ENCODE measurements at regions not wholly inside any gene's neighbourhood (a gene's known extent, or its start where the extent isn't known, plus 50 kb on each side); places are given as distances from the start of the nearest gene placed in this dataset.

- WGBS, 2 experiments (ENCODE audit: insufficient coverage in 1 of 2, insufficient read length in 1 of 2), result 89 to 93% methylated on average over 10 to 11 of the region's 11 CpGs
These were observed 159.6 kb upstream of the TBCA start for GRCh38 chr5:77935506-77936364.

DNA sequence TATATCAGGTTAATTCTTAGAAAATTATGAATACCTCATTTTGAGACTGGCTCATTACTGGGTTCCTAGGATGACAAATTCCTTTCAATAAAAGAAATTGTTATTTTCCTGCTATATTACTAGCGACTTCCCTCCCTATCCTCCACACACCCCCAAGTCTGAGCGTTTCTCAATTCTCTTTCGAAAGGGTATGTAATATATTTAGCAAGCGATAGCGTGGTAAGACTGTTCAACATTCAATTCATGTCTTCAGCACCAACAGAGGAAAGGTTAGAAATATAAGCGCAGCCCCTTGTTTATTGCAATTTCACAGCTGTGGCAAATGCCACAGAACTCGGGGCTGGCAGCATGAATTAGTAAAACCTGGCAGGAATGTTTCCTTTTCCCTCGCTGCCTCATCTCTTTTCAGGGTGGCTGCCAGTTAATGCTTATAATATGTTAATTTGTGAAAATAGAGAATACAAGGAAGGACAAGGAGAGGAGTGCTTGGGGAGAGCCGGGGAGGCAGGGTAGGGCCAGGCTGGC, 152.7 kb upstream of the TBCA start:
- no peak overlapping the region for H3K27ac ChIP-seq (ENCODE audit: low read depth, low read length)
- Mint-ChIP-seq H3K27me3 (ENCODE audit: insufficient read depth) (peaks cover 41% of the 10 kb centered on the region), H3K4me3 (no peak overlapping the region), H3K4me1 (peaks cover 5% of the 10 kb centered on the region), H3K9me3 (no peaks in the 10 kb centered on the region), H3K27ac (no peak overlapping the region), H3K36me3 (ENCODE audit: low read depth) (no peaks in the 10 kb centered on the region)
- H3K27me3 ChIP-seq (ENCODE audit: control insufficient read depth, insufficient read depth, low read length, poor library complexity, severe bottlenecking), result no peaks in the 10 kb centered on the region
- no peaks in the 10 kb centered on the region for H3K9me3 ChIP-seq (ENCODE audit: control insufficient read depth, low read length)
- 86 to 89% methylated on average over 9 of the region's 9 CpGs for WGBS, 2 experiments (ENCODE audit: insufficient coverage in 1 of 2, insufficient read length in 1 of 2)
- H3K9ac ChIP-seq (ENCODE audit: extremely low read depth, low read length, poor library complexity, severe bottlenecking), result no peak overlapping the region
- no peak overlapping the region for H3K4me3 ChIP-seq (ENCODE audit: low read length)
- DNase-seq, result no peak
- no peaks in the 10 kb centered on the region for H3K4me1 ChIP-seq (ENCODE audit: control insufficient read depth, insufficient read depth, low read length)
- TF ChIP-seq, protein P1, sequence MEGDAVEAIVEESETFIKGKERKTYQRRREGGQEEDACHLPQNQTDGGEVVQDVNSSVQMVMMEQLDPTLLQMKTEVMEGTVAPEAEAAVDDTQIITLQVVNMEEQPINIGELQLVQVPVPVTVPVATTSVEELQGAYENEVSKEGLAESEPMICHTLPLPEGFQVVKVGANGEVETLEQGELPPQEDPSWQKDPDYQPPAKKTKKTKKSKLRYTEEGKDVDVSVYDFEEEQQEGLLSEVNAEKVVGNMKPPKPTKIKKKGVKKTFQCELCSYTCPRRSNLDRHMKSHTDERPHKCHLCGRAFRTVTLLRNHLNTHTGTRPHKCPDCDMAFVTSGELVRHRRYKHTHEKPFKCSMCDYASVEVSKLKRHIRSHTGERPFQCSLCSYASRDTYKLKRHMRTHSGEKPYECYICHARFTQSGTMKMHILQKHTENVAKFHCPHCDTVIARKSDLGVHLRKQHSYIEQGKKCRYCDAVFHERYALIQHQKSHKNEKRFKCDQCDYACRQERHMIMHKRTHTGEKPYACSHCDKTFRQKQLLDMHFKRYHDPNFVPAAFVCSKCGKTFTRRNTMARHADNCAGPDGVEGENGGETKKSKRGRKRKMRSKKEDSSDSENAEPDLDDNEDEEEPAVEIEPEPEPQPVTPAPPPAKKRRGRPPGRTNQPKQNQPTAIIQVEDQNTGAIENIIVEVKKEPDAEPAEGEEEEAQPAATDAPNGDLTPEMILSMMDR (conservative IDR thresholded peaks at IDR 0.05), result no peak
- no peaks in the 10 kb centered on the region for H3K36me3 ChIP-seq (ENCODE audit: control insufficient read depth, insufficient read depth, low read length)

More at GRCh38 chr5:77935506-77936364, 159.6 kb upstream of the TBCA start:
- Histone ChIP-seq H3K27ac (ENCODE audit: low read depth, low read length) (no peak overlapping the region), H3K9ac (ENCODE audit: extremely low read depth, low read length, poor library complexity, severe bottlenecking) (no peak overlapping the region), H3K9me3 (ENCODE audit: control insufficient read depth, low read length) (no peaks in the 10 kb centered on the region), H3K27me3 (ENCODE audit: control insufficient read depth, insufficient read depth, low read length, poor library complexity, severe bottlenecking) (peaks cover 11% of the 10 kb centered on the region), H3K36me3 (ENCODE audit: control insufficient read depth, insufficient read depth, low read length) (no peaks in the 10 kb centered on the region), H3K4me1 (ENCODE audit: control insufficient read depth, insufficient read depth, low read length) (no peaks in the 10 kb centered on the region), H3K4me3 (ENCODE audit: low read length) (no peak overlapping the region)
- Mint-ChIP-seq H3K4me1 (no peaks in the 10 kb centered on the region), H3K4me3 (no peak overlapping the region), H3K36me3 (ENCODE audit: low read depth) (no peaks in the 10 kb centered on the region), H3K9me3 (peaks cover 1% of the 10 kb centered on the region), H3K27ac (no peak overlapping the region), H3K27me3 (ENCODE audit: insufficient read depth) (peaks cover 31% of the 10 kb centered on the region)
- TF ChIP-seq, protein P1 (conservative IDR thresholded peaks at IDR 0.05), result no peak
- no peak for DNase-seq

GRCh38 chr5:77926337-77926736, 150.2 kb upstream of the TBCA start:
- DNase-seq, result no peak
- H3K4me1 Mint-ChIP-seq, result peaks cover 5% of the 10 kb centered on the region
- H3K4me1 ChIP-seq (ENCODE audit: control insufficient read depth, insufficient read depth, low read length), result no peaks in the 10 kb centered on the region
- no peaks in the 10 kb centered on the region for H3K9me3 ChIP-seq (ENCODE audit: control insufficient read depth, low read length)
- H3K27ac ChIP-seq (ENCODE audit: low read depth, low read length), result no peak overlapping the region
- no peak overlapping the region for H3K9ac ChIP-seq (ENCODE audit: extremely low read depth, low read length, poor library complexity, severe bottlenecking)
- no peak overlapping the region for H3K27ac Mint-ChIP-seq
- H3K9me3 Mint-ChIP-seq, result no peaks in the 10 kb centered on the region
- WGBS, 2 experiments (ENCODE audit: insufficient coverage in 1 of 2, insufficient read length in 1 of 2), result 96% methylated on average over 1 of the region's 1 CpG; no CpG with 5 or more reads in 1 of the 2 experiments
- TF ChIP-seq, protein P1 (conservative IDR thresholded peaks at IDR 0.05), result no peak
- H3K4me3 Mint-ChIP-seq, result no peak overlapping the region
- H3K27me3 Mint-ChIP-seq (ENCODE audit: insufficient read depth), result peaks cover 36% of the 10 kb centered on the region
- H3K27me3 ChIP-seq (ENCODE audit: control insufficient read depth, insufficient read depth, low read length, poor library complexity, severe bottlenecking), result no peaks in the 10 kb centered on the region
- H3K36me3 Mint-ChIP-seq (ENCODE audit: low read depth), result no peaks in the 10 kb centered on the region
- H3K36me3 ChIP-seq (ENCODE audit: control insufficient read depth, insufficient read depth, low read length), result no peaks in the 10 kb centered on the region
- no peak overlapping the region for H3K4me3 ChIP-seq (ENCODE audit: low read length)

All from endodermal cell (in vitro differentiated cells).